Gastroesophageal sphincter (tissue), 4 donors: ENCODE measurements at regions not wholly inside any gene's neighbourhood (a gene's known extent, or its start where the extent isn't known, plus 50 kb on each side); places are given as distances from the start of the nearest gene placed in this dataset.
A peak's percentile ranks its signal among the peaks of the same experiment; 100 is the strongest.
"Not testable (repeated sequence)": the region's sequence is repeated elsewhere in the genome, so short reads cannot be mapped to it uniquely, and the experiment has no call there.

Experiments used
- ATAC-seq: fragments of 150-250 bp; one replicate; pipeline ENCODE4 v1.9.1; 2016; ENCODE audit warnings: mild to moderate bottlenecking, moderate library complexity
- H3K27ac ChIP-seq, 4 donors: fragments of 200-600 bp; sonication (generic) in 3 of 4; 1 replicate in 3 of 4; 2 replicates in 1 of 4; pipeline ENCODE4 v1.5.1; 2016 to 2019
- H3K27me3 ChIP-seq: fragments of 200-600 bp; sonication (generic); one replicate; pipeline ENCODE4 v1.5.1; 2019
- H3K36me3 ChIP-seq, 2 donors: fragments of 200-600 bp; sonication (generic); one replicate each; pipeline ENCODE4 v1.5.1; 2019; ENCODE audit warnings: control low read depth in 1 of 2
- H3K4me1 ChIP-seq, 3 donors: fragments of 200-600 bp; sonication (generic); 1 replicate in 2 of 3; 2 replicates in 1 of 3; pipeline ENCODE4 v1.5.1; 2016 to 2019; ENCODE audit warnings: control low read depth in 2 of 3
- H3K4me3 ChIP-seq, 2 donors: fragments of 200-600 bp; sonication (generic); one replicate each; pipeline ENCODE4 v1.5.1; 2019; ENCODE audit warnings: mild to moderate bottlenecking in 1 of 2, moderate library complexity in 1 of 2
- H3K9me3 ChIP-seq, 3 donors: fragments of 200-600 bp; sonication (generic); one replicate each; pipeline ENCODE4 v1.5.1; 2017 to 2019; ENCODE audit warnings: control low read depth in 2 of 3
- CTCF ChIP-seq, 4 experiments: fragments of 200-600 bp in 2 of 4; fragments of 450-650 bp in 2 of 4; sonication (generic) in 1 of 4; IDR thresholded peaks; one replicate each; pipeline ENCODE4 v1.5.1; 2017 to 2019; ENCODE audit warnings: antibody characterized with exemption in 4 of 4, mild to moderate bottlenecking in 2 of 4, moderate library complexity in 2 of 4
- EP300 ChIP-seq: sonication (generic); formaldehyde crosslinking; IDR thresholded peaks from one replicate; pipeline ENCODE4 v1.6.1; 2017; ENCODE audit warnings: antibody characterized with exemption, mild to moderate bottlenecking
- POLR2A ChIP-seq, 2 donors: fragments of 450-650 bp; IDR thresholded peaks; one replicate each; pipeline ENCODE4 v1.6.1; 2017; ENCODE audit warnings: antibody characterized with exemption in 2 of 2, mild to moderate bottlenecking in 2 of 2, moderate library complexity in 1 of 2
- POLR2AphosphoS5 ChIP-seq: sonication (generic); formaldehyde crosslinking; IDR thresholded peaks from one replicate; pipeline ENCODE4 v1.6.1; 2017; ENCODE audit warnings: antibody characterized with exemption
- WGBS, 2 donors: methylation state at CpG; one replicate each; pipeline ENCODE4 v1.1.5; 2018; ENCODE audit warnings: low coverage in 1 of 2; 5-methylcytosine and 5-hydroxymethylcytosine counted together

GRCh38 chr20:47982574-47983360, 197.5 kb upstream of the SULF2 start:
- H3K4me3 ChIP-seq: no peak overlapping the region
- no peak for ATAC-seq
- no peaks in the 10 kb centered on the region for H3K27me3 ChIP-seq
- TF ChIP-seq CTCF (IDR thresholded peaks at IDR 0.05) (no peak), EP300 (no peak), POLR2AphosphoS5 (no peak), POLR2A (IDR thresholded peaks at IDR 0.05) (no peak)
- WGBS, 2 donors: 90 to 94% methylated on average over 11 to 12 of the region's 18 CpGs
- no peaks in the 10 kb centered on the region for H3K36me3 ChIP-seq
- peaks cover 0 to 7% (median 4%) of the 10 kb centered on the region in 3 donors for H3K4me1 ChIP-seq
- no peaks in the 10 kb centered on the region for H3K9me3 ChIP-seq
- no peak overlapping the region for H3K27ac ChIP-seq

- TF ChIP-seq POLR2A (IDR thresholded peaks at IDR 0.05) (no peak), CTCF (IDR thresholded peaks at IDR 0.05) (no peak), EP300 (no peak), POLR2AphosphoS5 (no peak)
- no peaks in the 10 kb centered on the region for H3K9me3 ChIP-seq
- H3K27me3 ChIP-seq: no peaks in the 10 kb centered on the region
- no peak overlapping the region for H3K4me3 ChIP-seq
- H3K36me3 ChIP-seq: no peaks in the 10 kb centered on the region
- peaks cover 0 to 17% (median 5%) of the 10 kb centered on the region in 3 donors for H3K4me1 ChIP-seq
- ATAC-seq: no peak
- WGBS, 2 donors: 69 to 75% methylated on average over 3 to 5 of the region's 6 CpGs
- H3K27ac ChIP-seq: no peak overlapping the region
Measured at GRCh38 chr20:47981222-47981621, 195.9 kb upstream of the SULF2 start.

- WGBS, 2 donors: 90 to 91% methylated on average over 4 to 8 of the region's 10 CpGs
- H3K36me3 ChIP-seq: no peaks in the 10 kb centered on the region
- no peaks in the 10 kb centered on the region for H3K9me3 ChIP-seq
- ATAC-seq: peak; percentile 24
- H3K27ac ChIP-seq: no peak overlapping the region
- TF ChIP-seq POLR2AphosphoS5 (no peak), CTCF (IDR thresholded peaks at IDR 0.05) (no peak), EP300 (no peak), POLR2A (IDR thresholded peaks at IDR 0.05) (no peak)
- peaks cover 0 to 17% (median 5%) of the 10 kb centered on the region in 3 donors for H3K4me1 ChIP-seq
- H3K4me3 ChIP-seq: no peak overlapping the region
- H3K27me3 ChIP-seq: no peaks in the 10 kb centered on the region
Measured at GRCh38 chr20:47980336-47981177, 195.3 kb upstream of the SULF2 start.

- WGBS, 2 donors: no CpG with 5 or more reads among the region's 11 CpGs
- H3K36me3 ChIP-seq, H3K27me3 ChIP-seq, H3K9me3 ChIP-seq, ATAC-seq, H3K4me3 ChIP-seq: not testable (repeated sequence)
- Histone ChIP-seq H3K27ac (peak overlapping the region in 1 of 4 donors; percentile 46), H3K4me1 (peaks cover 0 to 13% (median 3%) of the 10 kb centered on the region in 3 donors)
Measured at GRCh38 chr20:47979361-47980095, 194.2 kb upstream of the SULF2 start.

- ATAC-seq, H3K4me3 ChIP-seq, H3K9me3 ChIP-seq, H3K27me3 ChIP-seq, H3K36me3 ChIP-seq: not testable (repeated sequence)
- Histone ChIP-seq H3K27ac (peak overlapping the region in 1 of 4 donors; percentile 80), H3K4me1 (peaks cover 0 to 18% (median 3%) of the 10 kb centered on the region in 3 donors)
- 89% methylated on average over 2 of the region's 19 CpGs; no CpG with 5 or more reads in 1 of the 2 donors for WGBS, 2 donors
Measured at GRCh38 chr20:47978428-47979120, 193.3 kb upstream of the SULF2 start.

- not testable (repeated sequence) for H3K9me3 ChIP-seq, H3K36me3 ChIP-seq, H3K27me3 ChIP-seq, ATAC-seq, H3K4me3 ChIP-seq
- Histone ChIP-seq H3K4me1 (peaks cover 0 to 21% (median 3%) of the 10 kb centered on the region in 3 donors), H3K27ac (peak overlapping the region in 3 of 4 donors; percentile 55 to 80 (median 67))
- WGBS, 2 donors: 33 to 37% methylated on average over 1 to 2 of the region's 8 CpGs
Measured at GRCh38 chr20:47977789-47978252, 192.5 kb upstream of the SULF2 start.

- H3K27me3 ChIP-seq, ATAC-seq, H3K36me3 ChIP-seq, H3K4me3 ChIP-seq, H3K9me3 ChIP-seq: not testable (repeated sequence)
- Histone ChIP-seq H3K4me1 (peaks cover 0 to 27% (median 3%) of the 10 kb centered on the region in 3 donors), H3K27ac (peak overlapping the region in 3 of 4 donors; percentile 55 to 80 (median 67))
- 75 to 81% methylated on average over 6 to 7 of the region's 20 CpGs for WGBS, 2 donors
Measured at GRCh38 chr20:47977017-47977788, 191.9 kb upstream of the SULF2 start.
